Dermis microvascular lymphatic vessel endothelial cell (primary cell): ENCODE measurements at regions not wholly inside any gene's neighbourhood (a gene's known extent, or its start where the extent isn't known, plus 50 kb on each side); places are given as distances from the start of the nearest gene placed in this dataset.
A peak's percentile ranks its signal among the peaks of the same experiment; 100 is the strongest.

Source experiments
- DNase-seq, 2 donors: peaks; one replicate each; pipeline versions ENCODE4 v3.0.0 to v3.0.0-alpha.2; 2010; ENCODE audit warnings: low read depth in 2 of 2

DNA sequence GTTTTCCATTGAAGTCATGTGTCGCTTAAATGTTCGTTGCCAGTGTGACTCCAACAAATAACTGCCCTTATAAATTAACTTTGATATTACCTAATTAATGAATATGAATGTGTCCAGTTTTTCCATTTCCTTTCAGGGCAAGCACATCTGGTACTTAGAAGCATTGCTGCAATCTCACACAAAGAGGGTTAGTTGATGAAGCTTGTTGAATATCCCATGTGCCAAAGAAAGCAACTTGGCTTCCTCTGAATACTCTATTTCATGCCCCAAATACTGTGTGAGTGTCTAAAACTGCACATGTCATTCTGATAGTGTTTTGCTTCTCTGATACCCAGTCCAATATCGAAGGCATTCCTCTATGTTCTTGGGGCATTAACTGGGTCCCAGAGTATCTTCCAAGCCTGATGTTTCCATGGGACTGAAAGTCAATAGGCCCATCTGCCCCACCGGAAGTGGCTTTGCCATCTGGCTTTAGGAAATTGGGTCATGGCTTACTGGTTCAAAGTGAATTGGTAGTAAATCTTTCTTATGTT, 75.8 kb upstream of the CNTN1 start:
- DNase-seq, result no peak

DNA sequence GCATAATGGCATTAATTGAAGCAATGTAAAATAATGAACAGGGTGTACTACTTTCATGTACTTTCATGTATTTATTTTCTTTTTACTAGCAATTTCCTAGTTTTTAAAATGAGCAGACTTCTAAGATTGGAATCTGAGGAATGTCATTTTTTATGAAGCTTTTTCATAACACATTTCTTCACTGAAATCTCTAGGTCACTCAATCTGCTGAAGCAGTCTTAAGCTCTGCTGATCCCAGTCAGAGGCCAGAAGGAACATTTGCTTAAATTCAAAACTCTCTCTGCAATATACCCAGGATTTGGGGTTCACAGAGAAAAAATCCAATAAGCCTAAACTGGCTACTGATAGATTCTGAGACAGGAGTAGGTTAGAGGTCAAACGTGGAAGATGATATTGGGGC, 73.6 kb upstream of the CNTN1 start:
- no peak for DNase-seq

DNA sequence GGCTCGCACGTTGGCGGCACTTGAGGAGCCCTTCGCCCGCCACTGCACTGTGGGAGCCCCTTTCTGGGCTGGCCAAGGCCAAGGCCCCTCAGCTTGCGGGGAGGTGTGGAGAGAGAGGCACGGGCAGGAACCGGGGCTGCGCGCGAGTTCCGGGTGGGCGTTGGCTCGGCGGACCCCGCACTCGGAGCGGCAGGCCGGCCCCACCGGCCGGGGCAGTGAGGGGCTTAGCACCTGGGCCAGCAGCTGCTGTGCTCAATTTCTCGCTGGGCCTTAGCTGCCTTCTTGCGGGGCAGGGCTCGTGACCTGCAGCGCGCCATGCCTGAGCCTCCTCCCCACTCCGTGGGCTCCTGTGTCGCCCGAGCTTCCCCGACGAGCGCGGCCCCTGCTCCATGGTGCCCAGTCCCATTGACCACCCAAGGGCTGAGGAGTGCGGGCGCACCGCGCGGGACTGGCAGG, 71.6 kb upstream of the CNTN1 start:
- no peak for DNase-seq

DNA sequence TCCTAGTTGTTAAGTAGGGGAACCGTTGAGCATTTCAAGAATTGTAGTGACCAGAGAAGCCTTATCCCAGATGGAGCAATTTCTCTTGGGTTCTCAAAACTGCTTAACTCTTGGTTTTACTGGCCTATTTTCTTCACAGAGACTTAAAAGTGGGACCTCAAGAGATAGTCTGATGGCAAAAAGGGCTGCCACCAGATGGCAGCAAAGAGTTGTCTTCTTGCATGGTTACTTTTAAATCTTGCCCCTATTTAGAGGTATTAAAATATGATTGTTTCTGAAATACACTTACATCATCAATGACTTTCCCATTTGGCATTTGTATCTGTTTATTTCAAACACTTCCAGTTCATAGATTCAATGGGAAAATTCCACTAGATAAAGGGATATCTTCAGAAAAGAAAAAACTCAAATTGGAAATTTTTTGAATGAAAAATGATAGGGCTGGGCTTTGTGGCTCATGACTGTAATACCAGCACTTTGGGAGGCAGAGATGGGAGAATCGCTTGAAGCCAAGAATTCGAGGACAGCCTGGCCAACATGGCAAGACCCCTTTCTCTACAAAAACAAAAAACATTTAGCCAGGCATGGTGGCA, 69.9 kb upstream of the CNTN1 start:
- peak; percentile 11 to 31 for DNase-seq

DNA sequence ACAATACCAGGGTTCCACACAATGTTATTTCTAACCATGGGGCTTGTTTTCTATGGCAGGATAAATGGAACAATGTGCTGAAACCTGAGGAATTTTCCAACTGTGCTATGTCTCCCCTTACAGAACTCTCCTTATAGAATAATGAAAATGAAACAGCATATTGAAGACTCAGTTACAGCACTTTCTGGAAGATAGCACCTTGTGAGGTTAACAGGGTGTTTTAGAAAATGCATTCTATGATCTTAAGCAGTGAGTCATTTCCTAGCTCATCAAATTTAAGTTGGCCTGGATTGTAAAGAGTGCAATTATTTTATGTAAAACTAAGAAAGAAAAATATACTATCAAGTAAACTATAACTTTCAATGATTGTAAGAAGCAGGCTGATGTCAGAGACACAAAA, 60.1 kb upstream of the CNTN1 start:
- DNase-seq, result no peak

DNA sequence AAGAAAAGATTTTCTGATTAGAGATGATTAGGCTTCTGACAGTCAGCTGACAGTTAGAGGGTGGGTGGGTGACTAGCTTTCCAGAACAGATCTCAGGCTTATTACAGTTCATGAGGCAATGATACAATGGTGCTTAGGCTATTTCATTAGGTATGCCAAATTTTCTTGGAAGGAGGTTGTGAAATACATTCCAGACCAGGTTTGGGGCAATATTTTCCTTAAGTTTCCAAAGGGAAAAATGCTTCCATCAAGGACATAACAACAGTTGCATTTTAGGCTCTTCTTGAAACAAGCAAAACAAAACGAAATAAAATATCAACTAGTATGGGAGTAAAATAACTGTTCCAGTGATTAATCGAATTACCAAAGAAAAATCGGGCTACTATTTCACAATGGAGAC, 59.3 kb upstream of the CNTN1 start:
- DNase-seq, result no peak

DNA sequence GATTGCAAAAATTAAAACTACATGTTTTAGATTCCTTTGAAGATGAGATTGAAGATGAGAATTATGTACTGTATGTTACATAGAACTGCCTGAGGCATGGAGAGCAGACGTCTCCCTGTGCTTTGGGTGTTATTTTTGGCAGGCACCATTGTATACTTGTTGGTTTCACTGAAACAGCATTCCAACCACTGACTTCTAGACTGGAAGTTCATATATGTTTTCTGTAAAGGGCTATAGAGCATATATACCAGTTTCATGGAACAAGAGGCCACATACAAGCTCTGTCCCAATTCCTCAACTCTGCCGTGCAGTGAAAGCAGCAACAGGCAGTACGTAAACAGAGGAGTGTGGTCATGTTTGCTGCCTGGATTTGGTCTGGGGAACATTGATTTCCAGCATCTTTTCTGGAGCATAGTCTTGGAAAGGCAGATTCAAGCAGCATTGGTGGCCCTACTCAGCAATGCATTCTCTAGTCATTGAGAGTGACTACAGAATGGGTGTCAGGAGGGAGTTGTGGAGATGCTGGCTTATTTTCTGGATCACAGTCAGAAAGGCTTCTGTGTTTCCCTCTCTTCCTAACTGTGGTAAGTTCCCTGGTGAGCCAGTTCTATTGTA, 57.6 kb upstream of the CNTN1 start:
- no peak for DNase-seq

DNA sequence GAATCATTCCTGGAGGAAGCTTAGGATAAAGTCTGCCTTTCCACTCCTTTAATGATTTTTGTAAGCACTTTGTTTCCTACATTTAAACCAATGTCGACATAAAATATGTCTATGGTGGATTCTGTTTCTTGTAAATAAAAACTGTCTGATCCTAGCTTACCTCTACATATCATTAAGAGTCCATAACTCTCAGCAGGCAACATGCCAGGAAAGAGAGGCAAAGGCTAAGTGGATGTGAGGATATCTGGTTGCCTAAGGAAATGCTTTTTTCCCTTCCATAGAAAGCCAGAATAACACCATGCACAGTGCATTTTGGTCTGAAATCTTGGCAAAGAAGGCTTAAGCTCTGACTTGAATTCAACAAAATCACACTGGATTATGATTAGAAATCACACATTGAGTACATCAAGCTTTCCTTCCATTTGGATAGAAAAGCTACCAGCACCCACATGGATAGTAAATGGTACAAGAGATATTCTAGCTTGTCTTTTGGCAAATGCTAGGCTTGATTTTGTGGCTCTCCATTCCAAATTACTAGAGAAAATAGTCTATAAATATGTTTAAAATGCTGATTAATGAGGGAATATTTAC, 57.0 kb upstream of the CNTN1 start:
- no peak for DNase-seq
